GM20000 (cell line): ENCODE measurements at regions not wholly inside any gene's neighbourhood (a gene's known extent, or its start where the extent isn't known, plus 50 kb on each side); places are given as distances from the start of the nearest gene placed in this dataset.

Experiments used
- DNase-seq: peaks from one replicate; pipeline ENCODE4 v3.0.0; 2012; ENCODE audit warnings: low spot score
- TF ChIP-seq, protein P1 (sequence below): IDR thresholded peaks from 2 replicates; pipeline ENCODE4 v1.5.1; 2012; ENCODE audit warnings: mild to moderate bottlenecking, control low read depth; ENCODE audit errors: extremely low read depth, missing control alignments

DNA sequence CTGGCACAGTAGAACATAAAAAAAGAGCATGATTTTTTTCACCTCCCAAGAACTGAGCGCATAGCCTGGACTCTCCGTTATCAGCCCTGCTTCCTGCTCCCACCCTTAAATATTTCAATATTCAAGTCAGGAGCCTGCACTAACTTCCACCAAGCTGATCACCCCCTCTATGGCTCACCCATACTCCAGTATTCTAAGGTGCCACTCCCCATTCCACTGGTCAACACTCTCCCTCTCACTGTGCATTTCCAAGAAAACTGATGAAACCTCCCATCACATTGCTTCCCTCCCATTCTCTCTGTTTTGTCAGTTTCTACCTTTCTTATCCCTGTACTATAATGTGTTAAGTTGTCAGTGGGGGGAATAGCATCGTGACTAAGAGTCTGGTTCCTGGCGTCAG lies 95.0 kb upstream of the C7orf33 start:
- TF ChIP-seq, protein P1, sequence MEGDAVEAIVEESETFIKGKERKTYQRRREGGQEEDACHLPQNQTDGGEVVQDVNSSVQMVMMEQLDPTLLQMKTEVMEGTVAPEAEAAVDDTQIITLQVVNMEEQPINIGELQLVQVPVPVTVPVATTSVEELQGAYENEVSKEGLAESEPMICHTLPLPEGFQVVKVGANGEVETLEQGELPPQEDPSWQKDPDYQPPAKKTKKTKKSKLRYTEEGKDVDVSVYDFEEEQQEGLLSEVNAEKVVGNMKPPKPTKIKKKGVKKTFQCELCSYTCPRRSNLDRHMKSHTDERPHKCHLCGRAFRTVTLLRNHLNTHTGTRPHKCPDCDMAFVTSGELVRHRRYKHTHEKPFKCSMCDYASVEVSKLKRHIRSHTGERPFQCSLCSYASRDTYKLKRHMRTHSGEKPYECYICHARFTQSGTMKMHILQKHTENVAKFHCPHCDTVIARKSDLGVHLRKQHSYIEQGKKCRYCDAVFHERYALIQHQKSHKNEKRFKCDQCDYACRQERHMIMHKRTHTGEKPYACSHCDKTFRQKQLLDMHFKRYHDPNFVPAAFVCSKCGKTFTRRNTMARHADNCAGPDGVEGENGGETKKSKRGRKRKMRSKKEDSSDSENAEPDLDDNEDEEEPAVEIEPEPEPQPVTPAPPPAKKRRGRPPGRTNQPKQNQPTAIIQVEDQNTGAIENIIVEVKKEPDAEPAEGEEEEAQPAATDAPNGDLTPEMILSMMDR = no peak
- no peak for DNase-seq

DNA sequence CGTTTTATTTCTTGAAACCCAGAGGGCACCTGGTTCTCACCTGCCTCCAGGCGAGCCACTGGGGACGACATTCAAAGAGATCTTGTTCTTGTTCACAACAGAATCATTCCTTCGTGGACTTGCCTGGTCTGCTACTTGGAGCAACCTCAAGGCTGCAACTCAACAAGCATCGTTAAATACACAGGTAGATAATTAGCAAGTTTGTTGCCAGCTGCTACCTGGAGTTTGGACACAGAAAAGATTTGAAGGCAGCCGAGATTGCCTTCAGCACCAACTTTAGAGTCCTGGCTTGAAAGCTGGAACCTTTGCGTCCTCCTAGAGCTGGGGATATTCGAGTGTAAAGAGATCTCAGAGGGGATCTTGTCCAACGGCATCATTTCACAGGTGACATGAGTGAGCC lies 89.6 kb upstream of the C7orf33 start:
- no peak for DNase-seq
- TF ChIP-seq, protein P1 = no peak

DNA sequence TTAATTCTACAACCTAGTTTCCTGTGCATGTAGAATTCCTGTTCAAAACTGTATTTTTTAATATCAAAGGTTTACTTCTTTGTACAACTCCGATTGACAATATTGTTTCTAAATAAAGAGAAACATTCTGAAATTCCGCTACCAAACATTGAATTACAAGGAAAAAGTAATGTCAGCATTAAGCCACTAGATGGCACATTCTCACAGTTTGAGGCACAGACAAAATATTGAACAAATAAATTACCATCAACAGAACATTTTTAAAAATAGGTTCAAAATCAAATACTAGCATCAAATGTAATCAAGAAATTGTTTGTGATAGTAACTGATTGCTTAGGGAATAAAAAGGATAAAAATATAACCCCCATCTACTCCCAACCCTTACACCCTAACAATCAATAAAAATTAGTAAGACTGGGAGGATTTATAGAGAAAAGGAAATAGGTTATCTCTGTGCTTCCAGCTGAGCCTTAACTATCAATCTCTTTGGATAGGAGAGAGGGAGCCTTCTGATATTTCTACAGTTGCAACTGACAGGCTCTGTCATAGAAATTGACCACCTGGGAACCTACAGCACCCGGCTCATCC lies 86.6 kb upstream of the C7orf33 start:
- TF ChIP-seq, protein P1 = peak; percentile 37
- DNase-seq = no peak

DNA sequence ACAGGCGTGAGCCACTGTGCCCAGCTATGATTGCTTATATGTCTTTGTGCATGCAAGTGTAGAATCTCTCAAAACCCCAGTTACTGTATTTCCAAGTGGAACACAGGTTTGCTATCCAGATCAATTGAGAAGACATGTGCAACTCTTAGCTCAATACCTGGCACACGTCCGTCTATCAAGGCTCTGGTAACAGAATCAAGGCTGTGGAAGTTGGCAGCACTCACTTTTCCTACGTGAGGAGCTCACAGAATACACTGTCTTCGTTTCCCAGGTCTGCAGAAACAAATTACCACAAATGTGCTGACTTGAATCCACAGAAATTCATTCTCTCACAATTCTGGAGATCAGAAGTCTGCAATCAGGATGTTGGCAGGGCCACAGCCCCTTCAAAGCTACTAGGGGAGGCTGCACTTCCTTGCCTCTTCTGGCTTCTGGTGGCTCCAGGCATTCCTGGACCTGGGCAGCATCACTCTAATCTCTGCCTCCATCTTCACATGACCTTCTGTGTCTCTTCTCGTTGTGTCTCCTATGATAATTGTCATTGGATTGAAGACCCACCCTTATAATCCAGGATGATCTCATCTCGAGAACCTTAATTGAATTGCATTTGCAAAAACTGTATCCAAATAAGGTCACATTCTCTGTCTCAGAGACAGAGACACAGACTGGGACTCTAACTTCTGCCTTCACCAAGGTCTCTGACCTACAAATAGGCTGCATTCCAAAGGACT lies 84.8 kb upstream of the C7orf33 start:
- TF ChIP-seq, protein P1 = no peak
- DNase-seq = no peak

DNA sequence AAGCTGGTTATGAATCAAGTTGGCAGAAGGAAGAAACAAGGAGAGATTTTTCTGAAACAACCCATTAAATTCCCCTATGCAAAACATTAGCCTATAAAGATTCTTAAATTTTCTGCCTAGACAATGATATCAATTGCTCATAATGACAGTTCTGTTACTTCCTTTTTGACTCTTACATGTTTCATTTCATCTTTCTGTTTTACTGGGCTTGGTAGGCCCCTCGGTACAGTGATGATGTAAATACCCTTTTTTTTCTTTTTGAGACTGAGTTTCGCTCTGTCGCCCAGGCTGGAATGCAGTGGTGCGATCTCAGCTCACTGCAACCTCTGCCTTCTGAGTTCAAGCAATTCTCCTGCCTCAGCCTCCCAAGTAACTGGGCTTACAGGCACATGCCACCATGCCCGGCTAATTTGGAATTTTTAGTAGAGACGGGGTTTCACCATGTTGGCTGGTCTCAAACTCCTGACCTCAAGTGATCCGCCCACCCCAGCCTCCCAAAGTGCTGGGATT lies 83.4 kb upstream of the C7orf33 start:
- peak; percentile 66 for DNase-seq

DNA sequence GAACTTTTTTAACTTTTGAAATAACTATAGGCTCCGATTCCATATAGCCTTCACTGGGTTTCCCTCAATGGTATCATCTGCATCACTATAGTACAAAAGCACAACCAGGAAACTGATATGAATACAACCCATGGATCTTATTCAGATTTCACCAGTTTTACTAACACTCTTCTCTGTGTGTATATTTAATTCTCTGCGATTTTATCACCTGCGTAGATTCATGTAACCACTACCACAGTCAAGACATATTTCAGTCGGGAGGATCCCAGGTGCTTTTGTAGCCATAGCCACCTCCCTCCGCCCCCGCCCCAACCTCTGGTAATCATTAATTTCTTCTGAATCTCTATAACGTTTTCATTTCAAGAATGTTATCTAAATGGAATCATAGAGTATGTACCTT lies 82.8 kb upstream of the C7orf33 start:
- no peak for DNase-seq
- TF ChIP-seq, protein P1 = no peak

DNA sequence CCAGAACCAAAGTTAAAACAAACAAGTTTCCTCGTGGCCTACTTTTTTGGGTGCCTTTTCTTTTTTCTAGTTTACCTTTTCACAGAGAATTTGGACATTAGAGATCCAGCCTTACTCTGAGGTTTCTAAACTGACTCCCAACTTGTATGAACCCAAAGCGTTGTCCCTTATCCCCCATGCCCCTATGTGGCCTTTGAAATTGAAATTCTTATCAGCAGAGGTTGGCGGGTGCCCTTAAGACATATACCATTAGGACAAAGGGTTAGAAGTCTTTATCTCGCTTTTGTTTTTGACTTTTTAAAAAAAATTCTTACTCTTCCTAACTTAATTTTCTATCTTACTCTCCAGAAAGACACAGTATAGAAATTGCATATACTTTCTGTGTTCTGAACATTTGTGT lies 76.3 kb upstream of the C7orf33 start:
- TF ChIP-seq, protein P1 = no peak
- no peak for DNase-seq

DNA sequence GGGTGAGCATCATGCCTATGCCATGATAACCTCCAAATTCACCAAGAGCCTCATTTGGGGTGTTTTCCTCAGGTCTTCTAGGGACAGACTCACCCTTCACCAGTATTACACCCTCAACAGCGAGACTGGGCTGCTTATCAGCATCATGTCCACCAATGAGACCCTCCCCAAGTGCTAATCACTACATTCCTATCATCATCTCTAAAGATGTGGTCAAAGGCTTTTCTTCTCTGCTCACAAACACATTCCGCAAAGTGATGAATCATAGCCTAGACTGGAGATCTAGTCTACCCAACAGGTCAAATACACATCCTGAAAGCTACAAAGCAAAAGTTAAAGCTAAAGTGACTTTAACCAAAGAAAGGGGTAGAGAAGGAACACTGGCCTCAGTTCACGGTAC lies 75.3 kb upstream of the C7orf33 start:
- TF ChIP-seq, protein P1 = no peak
- DNase-seq = no peak
